ENCODE measurements at regions not wholly inside any gene's neighbourhood (a gene's known extent, or its start where the extent isn't known, plus 50 kb on each side); places are given as distances from the start of the nearest gene placed in this dataset.

DNA sequence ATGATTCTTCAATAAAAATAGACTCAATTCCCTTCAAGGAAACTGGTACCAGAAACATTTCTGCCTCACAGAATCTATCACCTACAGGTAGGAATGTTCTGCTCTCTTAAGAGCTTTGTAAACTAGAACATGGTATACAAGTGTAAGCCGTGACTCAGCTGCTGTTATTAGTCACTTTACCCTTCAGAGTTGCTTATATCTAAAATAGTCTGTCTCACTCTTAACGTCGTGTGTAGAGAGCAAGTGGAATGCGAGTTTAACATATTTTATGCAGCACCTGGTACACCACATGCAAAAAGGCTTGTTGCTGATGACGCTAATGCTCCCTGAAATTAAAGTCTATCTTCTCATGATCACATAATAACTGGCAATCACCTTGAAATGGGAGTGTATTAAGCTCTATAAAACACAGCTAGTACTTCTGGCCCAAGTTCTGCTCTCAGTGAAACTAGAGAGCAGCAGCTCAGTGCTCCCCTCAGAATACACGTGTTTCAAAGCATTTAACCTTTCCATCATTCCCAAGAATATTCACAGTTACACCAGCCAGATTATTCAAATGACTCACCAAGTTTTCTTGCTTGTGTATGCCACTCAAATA is 420.0 kb downstream of the ZEB2 start:
- H3K4me3 ChIP-seq (ENCODE audit: low read depth, low read length): no peak overlapping the region
- TF ChIP-seq, protein P1, sequence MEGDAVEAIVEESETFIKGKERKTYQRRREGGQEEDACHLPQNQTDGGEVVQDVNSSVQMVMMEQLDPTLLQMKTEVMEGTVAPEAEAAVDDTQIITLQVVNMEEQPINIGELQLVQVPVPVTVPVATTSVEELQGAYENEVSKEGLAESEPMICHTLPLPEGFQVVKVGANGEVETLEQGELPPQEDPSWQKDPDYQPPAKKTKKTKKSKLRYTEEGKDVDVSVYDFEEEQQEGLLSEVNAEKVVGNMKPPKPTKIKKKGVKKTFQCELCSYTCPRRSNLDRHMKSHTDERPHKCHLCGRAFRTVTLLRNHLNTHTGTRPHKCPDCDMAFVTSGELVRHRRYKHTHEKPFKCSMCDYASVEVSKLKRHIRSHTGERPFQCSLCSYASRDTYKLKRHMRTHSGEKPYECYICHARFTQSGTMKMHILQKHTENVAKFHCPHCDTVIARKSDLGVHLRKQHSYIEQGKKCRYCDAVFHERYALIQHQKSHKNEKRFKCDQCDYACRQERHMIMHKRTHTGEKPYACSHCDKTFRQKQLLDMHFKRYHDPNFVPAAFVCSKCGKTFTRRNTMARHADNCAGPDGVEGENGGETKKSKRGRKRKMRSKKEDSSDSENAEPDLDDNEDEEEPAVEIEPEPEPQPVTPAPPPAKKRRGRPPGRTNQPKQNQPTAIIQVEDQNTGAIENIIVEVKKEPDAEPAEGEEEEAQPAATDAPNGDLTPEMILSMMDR (IDR thresholded peaks at IDR 0.05; ENCODE audit: borderline replicate concordance, insufficient read depth, low read depth, low read length): no peak

DNA sequence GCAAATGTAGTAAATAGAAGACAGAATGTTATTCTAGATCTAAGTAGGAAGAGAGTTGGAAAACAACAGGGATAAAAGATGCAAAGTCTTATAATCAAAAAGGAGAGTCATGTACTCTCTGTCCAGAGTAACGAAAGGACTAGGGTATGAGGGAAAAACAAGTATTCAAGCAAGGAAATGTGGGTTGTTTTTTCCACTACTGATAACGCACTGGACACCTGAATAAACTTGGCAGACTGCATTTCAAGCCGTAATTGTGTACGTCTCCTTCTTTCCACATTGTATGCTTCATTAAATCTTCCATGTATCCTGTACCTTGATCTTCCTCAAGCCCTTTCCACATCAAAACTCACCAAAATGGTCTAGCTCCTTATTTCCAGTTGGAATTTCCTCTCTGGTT is 420.6 kb downstream of the ZEB2 start:
- H3K4me3 ChIP-seq (ENCODE audit: low read depth, low read length): no peak overlapping the region
- TF ChIP-seq, protein P1 (IDR thresholded peaks at IDR 0.05; ENCODE audit: borderline replicate concordance, insufficient read depth, low read depth, low read length): no peak

DNA sequence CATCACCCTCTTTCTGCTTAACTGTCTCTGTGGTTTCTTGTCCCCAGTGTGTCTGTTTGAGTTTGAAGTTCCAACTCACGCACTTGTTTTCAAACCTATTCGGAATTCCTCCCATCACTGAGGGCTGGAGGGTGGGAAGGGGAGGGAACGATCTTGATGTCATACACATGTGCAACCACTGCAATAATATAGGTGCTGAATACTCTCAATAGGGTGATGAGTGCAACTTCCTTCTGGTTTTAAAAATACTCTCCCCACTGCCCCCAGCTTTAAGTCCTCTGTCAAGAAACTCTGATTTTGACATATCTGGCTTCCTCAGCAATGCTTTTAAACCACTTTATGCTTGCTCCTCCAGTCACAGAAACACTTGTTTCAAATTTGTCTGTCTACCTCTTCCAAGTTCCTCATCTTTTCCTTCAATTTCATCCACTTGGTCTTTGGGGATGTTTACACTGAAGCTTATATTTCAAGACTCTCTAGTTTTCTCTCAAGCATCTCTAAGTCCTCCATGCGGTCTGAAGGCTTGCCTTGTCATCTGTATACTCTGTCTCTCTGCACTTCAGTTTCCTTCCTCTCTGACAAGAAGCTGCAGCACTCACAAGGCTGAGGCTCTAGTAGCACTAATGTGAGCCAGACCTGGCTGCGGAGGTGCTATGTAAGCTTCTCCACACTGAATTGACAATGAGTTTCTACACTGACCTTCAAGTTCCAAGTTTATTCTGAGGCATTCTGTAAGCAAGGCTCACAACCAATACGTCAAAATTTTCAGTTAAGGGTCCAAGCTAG is 422.3 kb downstream of the ZEB2 start:
- TF ChIP-seq, protein P1 (IDR thresholded peaks at IDR 0.05; ENCODE audit: borderline replicate concordance, insufficient read depth, low read depth, low read length): no peak
- no peak overlapping the region for H3K4me3 ChIP-seq (ENCODE audit: low read depth, low read length)

DNA sequence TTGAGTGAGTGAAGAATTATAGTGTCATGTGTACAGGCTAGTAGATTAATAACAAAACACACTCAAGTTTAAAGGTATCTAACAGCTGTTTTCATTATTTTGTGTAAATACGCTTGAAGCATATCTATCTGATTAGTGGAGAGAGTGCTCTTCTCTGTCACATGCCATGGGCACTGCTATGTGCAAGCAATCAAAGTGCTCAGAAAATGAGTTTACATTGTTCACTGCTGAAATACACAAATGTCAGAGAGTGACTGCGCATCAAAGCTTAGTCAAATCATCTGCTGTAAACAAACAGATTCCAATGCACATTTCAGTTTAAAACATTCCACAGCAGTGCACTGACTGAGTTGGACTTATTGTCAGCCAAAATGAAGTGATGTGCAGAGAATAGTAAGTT is 423.4 kb downstream of the ZEB2 start:
- TF ChIP-seq, protein P1 (IDR thresholded peaks at IDR 0.05; ENCODE audit: borderline replicate concordance, insufficient read depth, low read depth, low read length): no peak
- no peak overlapping the region for H3K4me3 ChIP-seq (ENCODE audit: low read depth, low read length)

DNA sequence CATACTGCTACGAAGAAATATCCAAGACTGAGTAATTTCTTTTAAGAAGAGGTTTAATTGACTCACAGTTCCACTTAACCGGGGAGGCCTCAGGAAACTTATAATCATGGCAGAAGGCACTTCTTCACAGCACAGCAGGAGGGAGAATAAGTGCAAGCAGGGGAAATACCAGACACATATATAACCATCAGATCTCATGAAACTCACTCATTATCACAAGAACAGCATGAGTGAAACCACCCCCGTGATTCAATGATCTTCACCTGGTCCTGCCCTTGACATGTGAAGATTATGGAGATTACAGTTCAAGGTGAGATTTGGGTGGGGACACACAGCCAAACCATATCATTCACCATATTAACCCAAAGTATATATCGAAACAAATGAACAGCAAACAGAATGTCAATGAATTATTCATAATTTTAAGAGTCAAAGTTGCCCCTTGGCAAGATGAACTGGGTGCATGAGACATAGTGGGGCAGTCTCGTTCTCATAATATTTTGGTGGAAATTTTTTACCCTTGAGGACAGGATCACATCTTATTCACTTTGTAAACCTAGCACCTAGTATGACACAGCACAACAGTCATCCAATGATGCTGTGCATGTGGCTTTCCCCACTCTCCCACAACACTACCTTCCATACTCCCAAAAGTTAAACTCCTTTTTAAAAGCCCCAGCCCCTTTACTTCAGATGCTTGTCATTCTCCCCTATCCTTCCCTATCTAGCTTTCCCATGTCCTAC is 425.3 kb downstream of the ZEB2 start:
- no peak overlapping the region for H3K4me3 ChIP-seq (ENCODE audit: low read depth, low read length)
- TF ChIP-seq, protein P1 (IDR thresholded peaks at IDR 0.05; ENCODE audit: borderline replicate concordance, insufficient read depth, low read depth, low read length): no peak

DNA sequence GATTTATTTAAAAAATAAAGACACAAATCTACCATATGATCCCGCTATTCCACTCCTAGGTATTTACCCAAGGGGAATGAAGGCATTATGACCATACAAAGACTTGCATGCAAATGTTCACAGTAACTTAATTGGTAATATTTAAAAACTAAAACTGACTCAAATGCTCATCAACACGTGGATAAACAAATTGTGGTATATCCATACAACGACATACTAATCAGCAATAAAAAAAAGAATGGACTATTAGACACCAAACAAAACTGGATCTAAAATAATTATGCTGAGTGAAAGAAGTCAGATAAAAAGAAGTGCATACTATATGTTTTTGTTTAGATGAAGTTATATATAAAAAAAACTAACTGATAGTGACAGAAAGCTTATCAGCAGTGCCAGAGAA is 428.3 kb downstream of the ZEB2 start:
- no peak overlapping the region for H3K4me3 ChIP-seq (ENCODE audit: low read depth, low read length)

More for the DNA sequence above, 428.3 kb downstream of the ZEB2 start:
- TF ChIP-seq, protein P1 (IDR thresholded peaks at IDR 0.05; ENCODE audit: borderline replicate concordance, insufficient read depth, low read depth, low read length): no peak
